DMS53 (cell line): ENCODE measurements at regions not wholly inside any gene's neighbourhood (a gene's known extent, or its start where the extent isn't known, plus 50 kb on each side); places are given as distances from the start of the nearest gene placed in this dataset.

Experiments
- DNase-seq: peaks from one replicate; lab custom pipeline; 2025; lab: John Stamatoyannopoulos, UW

GRCh38 chr9:79014929-79015699 lies 556.7 kb upstream of the TLE4 start:
- DNase-seq, result peak; percentile 29

DNA sequence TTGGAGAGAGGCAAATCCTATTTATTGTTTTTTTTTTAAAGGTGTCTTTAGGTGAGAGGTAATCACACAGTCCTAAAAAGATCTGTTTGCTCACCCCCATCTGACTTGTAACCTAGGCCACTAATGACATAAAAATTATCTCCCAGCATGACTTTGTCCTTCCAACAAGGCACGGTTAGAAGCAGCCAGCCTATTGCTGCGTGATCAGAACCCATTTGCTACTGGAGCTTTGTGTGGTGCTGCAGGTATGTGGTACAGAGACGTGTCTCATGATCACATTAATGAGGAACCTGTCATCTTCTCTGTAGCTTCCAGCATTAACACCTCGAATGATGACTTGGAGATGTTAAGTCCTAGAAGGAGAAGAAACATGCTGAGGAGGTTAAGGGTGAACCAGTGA lies 555.8 kb upstream of the TLE4 start:
- DNase-seq, result no peak

GRCh38 chr9:79020276-79020675 lies 551.5 kb upstream of the TLE4 start:
- DNase-seq, result peak; percentile 68

DNA sequence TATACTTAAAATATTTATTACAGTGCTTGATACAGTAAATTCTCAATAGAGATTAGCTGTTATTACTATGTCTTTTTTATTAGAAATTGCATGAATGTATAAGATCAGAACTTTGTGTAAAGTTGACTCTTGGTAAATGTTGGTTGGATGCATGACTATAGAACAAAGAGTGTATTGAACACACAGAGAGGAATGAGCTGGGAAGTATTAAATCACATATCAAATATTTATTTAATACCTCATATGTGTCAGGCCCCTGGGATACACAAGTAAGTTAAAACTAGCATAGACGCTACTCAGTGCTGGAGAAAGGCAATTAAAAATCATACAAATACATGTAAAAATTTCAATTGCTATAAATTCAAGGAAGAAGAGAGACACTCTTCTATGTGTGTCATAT lies 550.7 kb upstream of the TLE4 start:
- peak; percentile 36 for DNase-seq

DNA sequence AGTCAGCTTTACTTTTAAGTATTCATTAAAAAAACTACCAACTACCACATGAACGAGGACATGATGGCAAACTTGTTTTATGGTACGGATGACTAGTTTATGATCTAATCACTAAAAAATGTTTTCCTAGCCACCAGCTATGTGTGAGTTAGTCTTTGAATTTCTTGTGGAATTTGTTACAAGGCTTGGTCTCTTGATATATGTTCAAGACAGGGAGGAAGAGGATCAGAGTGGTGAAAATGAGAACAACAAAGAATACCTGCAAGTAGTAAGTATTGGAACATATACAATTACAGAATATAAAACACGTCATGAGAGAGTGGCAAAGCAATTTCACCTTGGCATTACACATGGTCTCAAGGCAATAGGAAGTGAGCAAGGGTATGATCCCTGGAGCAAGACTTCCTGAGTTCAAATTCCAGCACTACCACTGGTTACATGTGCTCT lies 548.6 kb upstream of the TLE4 start:
- peak; percentile 1 for DNase-seq

DNA sequence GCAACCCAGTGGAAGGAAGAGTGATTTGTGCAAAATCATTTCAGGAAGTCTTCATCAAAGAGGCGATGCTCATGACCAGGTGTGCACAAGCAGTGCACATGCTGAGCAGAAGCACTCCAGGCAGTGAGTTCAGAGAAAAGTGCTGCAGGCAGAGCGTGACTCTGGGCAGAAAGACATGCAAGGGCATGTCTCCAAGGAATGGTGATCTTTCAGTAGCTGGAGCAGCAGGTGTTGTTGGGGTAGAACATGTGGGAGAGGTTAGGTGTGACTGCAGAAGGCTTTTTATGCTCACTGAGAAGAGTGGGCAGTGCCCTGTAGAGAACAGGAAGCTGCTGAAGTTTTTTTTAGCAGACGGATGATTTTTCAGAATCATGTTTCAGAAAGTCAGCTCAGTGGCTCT lies 545.4 kb upstream of the TLE4 start:
- peak; percentile 68 for DNase-seq

- DNase-seq, result no peak
These were observed 543.7 kb upstream of the TLE4 start for GRCh38 chr9:79028101-79028500.

DNA sequence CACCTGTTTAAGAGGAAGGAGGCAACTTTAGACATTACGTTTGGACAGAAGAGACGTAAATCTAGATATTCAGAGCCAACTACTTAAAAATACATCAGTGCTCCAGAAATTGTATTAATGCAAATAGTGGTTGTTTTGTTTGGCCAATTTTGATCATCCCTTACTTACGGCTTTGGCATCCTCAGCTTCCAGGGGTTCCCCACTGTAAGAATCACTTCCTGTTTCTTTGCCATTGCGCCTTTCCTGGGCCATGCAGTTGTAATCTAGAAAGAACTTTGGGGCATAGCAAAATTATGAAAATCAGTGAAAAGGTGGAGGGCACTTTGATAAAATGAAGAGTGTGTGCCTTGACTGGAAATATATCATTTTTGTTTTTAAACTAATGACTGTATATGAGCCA lies 537.2 kb upstream of the TLE4 start:
- no peak for DNase-seq

DNA sequence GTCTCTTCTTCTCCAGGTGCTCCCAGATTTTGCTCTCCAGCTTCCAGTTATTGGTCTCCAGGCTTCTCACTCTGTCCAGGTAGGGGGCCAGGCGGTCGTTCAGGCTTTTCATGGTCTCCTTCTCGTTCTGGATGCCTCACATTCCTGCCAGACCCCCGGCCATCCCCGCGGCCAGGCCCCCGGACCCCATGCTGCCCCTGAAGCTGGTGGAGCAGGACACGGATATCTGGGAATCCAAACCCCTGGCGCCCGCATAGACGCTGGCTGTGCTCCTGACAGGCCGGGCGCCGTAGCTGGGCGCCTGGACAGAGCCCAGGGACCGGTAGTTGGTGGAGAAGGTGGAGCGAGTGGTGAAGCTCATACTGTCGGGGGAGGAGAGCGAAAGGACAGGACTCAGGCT lies 534.4 kb upstream of the TLE4 start:
- DNase-seq, result no peak

DNA sequence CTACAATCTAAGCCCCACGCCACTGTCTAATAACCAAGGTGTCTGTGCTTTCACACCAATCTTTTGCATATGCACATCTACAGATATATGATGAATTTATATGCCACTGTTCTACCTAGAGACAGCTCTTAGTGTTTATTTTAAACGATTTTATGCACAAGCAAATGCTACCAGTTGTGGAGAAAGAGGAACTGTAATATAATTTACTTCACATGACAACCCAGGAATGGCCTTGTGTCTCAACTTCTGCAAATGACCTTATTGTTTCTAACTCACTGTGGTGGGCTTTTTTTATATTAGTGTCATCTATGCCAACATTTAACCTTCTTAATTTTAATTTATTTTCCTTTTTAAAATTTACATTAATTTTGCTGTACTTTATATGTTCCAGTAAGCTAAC lies 531.1 kb upstream of the TLE4 start:
- no peak for DNase-seq

- no peak for DNase-seq
These were observed 530.5 kb upstream of the TLE4 start for GRCh38 chr9:79041266-79041665.

- DNase-seq, result no peak
These were observed 527.8 kb upstream of the TLE4 start for GRCh38 chr9:79043916-79044315.

- no peak for DNase-seq
These were observed 525.4 kb upstream of the TLE4 start for GRCh38 chr9:79046401-79046800.

GRCh38 chr9:79049371-79049770 lies 522.4 kb upstream of the TLE4 start:
- DNase-seq, result no peak

DNA sequence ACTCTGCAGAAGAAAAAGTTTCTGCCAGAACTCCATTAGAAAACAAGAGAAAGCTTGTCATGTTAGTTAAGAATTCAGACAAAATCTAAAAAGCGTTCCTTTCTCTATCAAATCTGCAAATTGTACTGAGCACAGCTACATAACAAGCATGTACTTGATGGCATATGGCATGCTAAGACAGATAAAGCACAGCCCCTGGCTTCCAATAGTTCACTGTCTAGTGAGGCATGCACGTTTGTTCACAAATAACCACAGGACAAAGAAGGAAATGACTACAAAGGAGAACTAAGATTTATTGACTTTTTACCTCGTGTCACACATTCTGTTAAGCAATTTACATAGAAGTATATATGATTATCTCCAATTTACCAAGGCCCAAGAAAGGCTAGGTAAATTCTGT lies 518.2 kb upstream of the TLE4 start:
- peak; percentile 1 for DNase-seq

DNA sequence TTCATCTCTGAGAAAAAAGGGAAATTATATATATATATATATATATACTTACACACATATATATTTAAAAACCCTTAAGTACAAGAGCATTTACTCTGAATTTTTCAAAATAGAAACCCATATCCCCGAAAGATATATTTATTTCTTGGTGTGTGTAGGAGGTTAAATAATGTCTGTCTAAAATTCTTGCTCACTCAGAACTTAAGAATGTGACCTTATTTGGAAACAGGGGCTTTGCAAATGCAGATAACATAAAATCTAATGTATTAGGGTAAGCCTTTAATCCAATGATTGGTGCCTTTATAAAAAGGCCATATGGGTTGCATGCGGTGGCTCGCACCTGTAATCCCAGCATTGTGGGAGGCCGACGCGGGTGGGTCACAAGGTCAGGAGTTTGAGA lies 517.3 kb upstream of the TLE4 start:
- DNase-seq, result no peak

GRCh38 chr9:79056041-79056440 lies 515.7 kb upstream of the TLE4 start:
- no peak for DNase-seq

- no peak for DNase-seq
These were observed 514.2 kb upstream of the TLE4 start for GRCh38 chr9:79057576-79057975.

GRCh38 chr9:79060766-79061165 lies 511.0 kb upstream of the TLE4 start:
- no peak for DNase-seq

GRCh38 chr9:79061752-79062616 lies 509.8 kb upstream of the TLE4 start:
- DNase-seq, result no peak

- DNase-seq, result no peak
These were observed 498.6 kb upstream of the TLE4 start for GRCh38 chr9:79073201-79073600.

GRCh38 chr9:79080536-79080935 lies 491.2 kb upstream of the TLE4 start:
- DNase-seq, result no peak

GRCh38 chr9:79083621-79084020 lies 488.1 kb upstream of the TLE4 start:
- DNase-seq, result no peak
